ENCODE measurements at regions not wholly inside any gene's neighbourhood (a gene's known extent, or its start where the extent isn't known, plus 50 kb on each side); places are given as distances from the start of the nearest gene placed in this dataset.

- Histone ChIP-seq H3K27me3 (ENCODE audit: insufficient read depth, low read depth, severe bottlenecking) (no peaks in the 10 kb centered on the region), H3K4me3 (ENCODE audit: low read depth, low read length) (no peak overlapping the region), H3K27ac (no peak overlapping the region), H3K36me3 (no peaks in the 10 kb centered on the region), H3K9me3 (ENCODE audit: severe bottlenecking) (no peaks in the 10 kb centered on the region)
- TF ChIP-seq CTCF (IDR thresholded peaks at IDR 0.05; ENCODE audit: low read depth, low read length): no peak
- DNase-seq: no peak
Measured at GRCh38 chr5:88380332-88380731, 111.7 kb upstream of the TMEM161B start.

- no peak for TF ChIP-seq CTCF (IDR thresholded peaks at IDR 0.05; ENCODE audit: low read depth, low read length)
- Histone ChIP-seq H3K27ac (no peak overlapping the region), H3K36me3 (no peaks in the 10 kb centered on the region), H3K4me3 (ENCODE audit: low read depth, low read length) (no peak overlapping the region), H3K27me3 (ENCODE audit: insufficient read depth, low read depth, severe bottlenecking) (no peaks in the 10 kb centered on the region), H3K9me3 (ENCODE audit: severe bottlenecking) (no peaks in the 10 kb centered on the region)
- no peak for DNase-seq
Measured at GRCh38 chr5:88377705-88378656, 109.3 kb upstream of the TMEM161B start.

GRCh38 chr5:88377240-88377639, 108.6 kb upstream of the TMEM161B start:
- no peaks in the 10 kb centered on the region for H3K9me3 ChIP-seq (ENCODE audit: severe bottlenecking)
- H3K27me3 ChIP-seq (ENCODE audit: insufficient read depth, low read depth, severe bottlenecking): no peaks in the 10 kb centered on the region
- H3K4me3 ChIP-seq (ENCODE audit: low read depth, low read length): no peak overlapping the region
- no peak for DNase-seq
- no peaks in the 10 kb centered on the region for H3K36me3 ChIP-seq
- H3K27ac ChIP-seq: no peak overlapping the region
- no peak for TF ChIP-seq CTCF (IDR thresholded peaks at IDR 0.05; ENCODE audit: low read depth, low read length)

- Histone ChIP-seq H3K4me3 (ENCODE audit: low read depth, low read length) (no peak overlapping the region), H3K27me3 (ENCODE audit: insufficient read depth, low read depth, severe bottlenecking) (no peaks in the 10 kb centered on the region), H3K27ac (no peak overlapping the region), H3K36me3 (no peaks in the 10 kb centered on the region), H3K9me3 (ENCODE audit: severe bottlenecking) (no peaks in the 10 kb centered on the region)
- no peak for DNase-seq
- TF ChIP-seq CTCF (IDR thresholded peaks at IDR 0.05; ENCODE audit: low read depth, low read length): no peak
Measured at GRCh38 chr5:88376728-88377127, 108.1 kb upstream of the TMEM161B start.

GRCh38 chr5:88374391-88374790, 105.7 kb upstream of the TMEM161B start:
- DNase-seq: no peak
- H3K27me3 ChIP-seq (ENCODE audit: insufficient read depth, low read depth, severe bottlenecking): no peaks in the 10 kb centered on the region
- no peak overlapping the region for H3K27ac ChIP-seq
- H3K9me3 ChIP-seq (ENCODE audit: severe bottlenecking): no peaks in the 10 kb centered on the region
- no peak for TF ChIP-seq CTCF (IDR thresholded peaks at IDR 0.05; ENCODE audit: low read depth, low read length)
- no peak overlapping the region for H3K4me3 ChIP-seq (ENCODE audit: low read depth, low read length)
- H3K36me3 ChIP-seq: no peaks in the 10 kb centered on the region
